ENCODE measurements at regions not wholly inside any gene's neighbourhood (a gene's known extent, or its start where the extent isn't known, plus 50 kb on each side); places are given as distances from the start of the nearest gene placed in this dataset.

DNA sequence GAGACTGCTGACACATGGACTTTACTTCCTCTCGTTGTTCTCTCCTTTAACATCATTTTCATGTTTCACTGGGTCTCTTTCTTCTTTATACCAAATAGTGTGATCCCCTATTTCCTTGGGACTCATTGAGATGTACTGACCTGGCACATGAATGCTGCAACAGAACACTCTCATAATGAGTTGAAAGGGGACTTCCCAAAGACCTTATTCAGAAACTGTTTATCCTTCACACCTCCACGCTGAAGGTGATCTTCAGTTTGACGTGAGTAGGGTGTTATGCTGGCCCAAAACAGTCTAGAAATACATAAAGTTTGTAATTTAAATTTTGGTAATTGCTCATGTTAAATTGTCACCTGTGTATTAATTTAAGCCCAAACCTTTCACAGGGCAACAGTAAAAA is 1096.8 kb upstream of the GYPC start:
- no peaks in the 10 kb centered on the region for H3K36me3 ChIP-seq (ENCODE audit: insufficient read depth, low read length)
- no peaks in the 10 kb centered on the region for H3K4me1 ChIP-seq (ENCODE audit: insufficient read depth, low read length, poor library complexity, severe bottlenecking)
- no peaks in the 10 kb centered on the region for H3K27me3 ChIP-seq (ENCODE audit: insufficient read depth, low read length, poor library complexity, severe bottlenecking)
- H3K79me2 ChIP-seq (ENCODE audit: insufficient read depth, low read length): no peaks in the 10 kb centered on the region
- no peak overlapping the region for H3K9ac ChIP-seq (ENCODE audit: low read depth, low read length, poor library complexity, severe bottlenecking)
- no peaks in the 10 kb centered on the region for H3F3A ChIP-seq (ENCODE audit: low read depth)
- H3K9me2 ChIP-seq (replicated peaks; ENCODE audit: low read depth, low read length): no peaks in the 10 kb centered on the region
- H4K20me1 ChIP-seq (ENCODE audit: insufficient read depth, low read length, poor library complexity, severe bottlenecking): no peaks in the 10 kb centered on the region
- no peaks in the 10 kb centered on the region for H3K9me3 ChIP-seq (ENCODE audit: insufficient read depth, low read depth, low read length)
- TF ChIP-seq EZH2phosphoT487 (IDR thresholded peaks at IDR 0.05; ENCODE audit: borderline replicate concordance): no peak
- TF ChIP-seq, protein P1, sequence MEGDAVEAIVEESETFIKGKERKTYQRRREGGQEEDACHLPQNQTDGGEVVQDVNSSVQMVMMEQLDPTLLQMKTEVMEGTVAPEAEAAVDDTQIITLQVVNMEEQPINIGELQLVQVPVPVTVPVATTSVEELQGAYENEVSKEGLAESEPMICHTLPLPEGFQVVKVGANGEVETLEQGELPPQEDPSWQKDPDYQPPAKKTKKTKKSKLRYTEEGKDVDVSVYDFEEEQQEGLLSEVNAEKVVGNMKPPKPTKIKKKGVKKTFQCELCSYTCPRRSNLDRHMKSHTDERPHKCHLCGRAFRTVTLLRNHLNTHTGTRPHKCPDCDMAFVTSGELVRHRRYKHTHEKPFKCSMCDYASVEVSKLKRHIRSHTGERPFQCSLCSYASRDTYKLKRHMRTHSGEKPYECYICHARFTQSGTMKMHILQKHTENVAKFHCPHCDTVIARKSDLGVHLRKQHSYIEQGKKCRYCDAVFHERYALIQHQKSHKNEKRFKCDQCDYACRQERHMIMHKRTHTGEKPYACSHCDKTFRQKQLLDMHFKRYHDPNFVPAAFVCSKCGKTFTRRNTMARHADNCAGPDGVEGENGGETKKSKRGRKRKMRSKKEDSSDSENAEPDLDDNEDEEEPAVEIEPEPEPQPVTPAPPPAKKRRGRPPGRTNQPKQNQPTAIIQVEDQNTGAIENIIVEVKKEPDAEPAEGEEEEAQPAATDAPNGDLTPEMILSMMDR (conservative IDR thresholded peaks at IDR 0.05; ENCODE audit: low read length): no peak
- H2AFZ ChIP-seq (ENCODE audit: low read length): no peak overlapping the region
- H3K4me3 ChIP-seq (ENCODE audit: low read length, poor library complexity, severe bottlenecking): no peak overlapping the region
- H3K4me2 ChIP-seq (ENCODE audit: low read depth, low read length, poor library complexity, severe bottlenecking): no peak overlapping the region

- H3K9ac ChIP-seq (ENCODE audit: low read depth, low read length, poor library complexity, severe bottlenecking): no peak overlapping the region
- no peaks in the 10 kb centered on the region for H3K9me3 ChIP-seq (ENCODE audit: insufficient read depth, low read depth, low read length)
- H2AFZ ChIP-seq (ENCODE audit: low read length): no peak overlapping the region
- H3K27me3 ChIP-seq (ENCODE audit: insufficient read depth, low read length, poor library complexity, severe bottlenecking): no peaks in the 10 kb centered on the region
- no peaks in the 10 kb centered on the region for H3K36me3 ChIP-seq (ENCODE audit: insufficient read depth, low read length)
- no peaks in the 10 kb centered on the region for H3K79me2 ChIP-seq (ENCODE audit: insufficient read depth, low read length)
- no peaks in the 10 kb centered on the region for H3F3A ChIP-seq (ENCODE audit: low read depth)
- H3K4me3 ChIP-seq (ENCODE audit: low read length, poor library complexity, severe bottlenecking): no peak overlapping the region
- TF ChIP-seq, protein P1 (conservative IDR thresholded peaks at IDR 0.05; ENCODE audit: low read length): no peak
- TF ChIP-seq EZH2phosphoT487 (IDR thresholded peaks at IDR 0.05; ENCODE audit: borderline replicate concordance): no peak
- no peaks in the 10 kb centered on the region for H4K20me1 ChIP-seq (ENCODE audit: insufficient read depth, low read length, poor library complexity, severe bottlenecking)
- no peak overlapping the region for H3K4me2 ChIP-seq (ENCODE audit: low read depth, low read length, poor library complexity, severe bottlenecking)
- no peaks in the 10 kb centered on the region for H3K9me2 ChIP-seq (replicated peaks; ENCODE audit: low read depth, low read length)
- H3K4me1 ChIP-seq (ENCODE audit: insufficient read depth, low read length, poor library complexity, severe bottlenecking): no peaks in the 10 kb centered on the region
Measured at GRCh38 chr2:125560855-125561254, 1095.1 kb upstream of the GYPC start.

GRCh38 chr2:125561302-125561701 is 1094.7 kb upstream of the GYPC start:
- Histone ChIP-seq H4K20me1 (ENCODE audit: insufficient read depth, low read length, poor library complexity, severe bottlenecking) (no peaks in the 10 kb centered on the region), H3K79me2 (ENCODE audit: insufficient read depth, low read length) (no peaks in the 10 kb centered on the region), H3K9me3 (ENCODE audit: insufficient read depth, low read depth, low read length) (no peaks in the 10 kb centered on the region), H2AFZ (ENCODE audit: low read length) (no peak overlapping the region), H3F3A (ENCODE audit: low read depth) (no peaks in the 10 kb centered on the region), H3K27me3 (ENCODE audit: insufficient read depth, low read length, poor library complexity, severe bottlenecking) (no peaks in the 10 kb centered on the region), H3K4me3 (ENCODE audit: low read length, poor library complexity, severe bottlenecking) (no peak overlapping the region), H3K4me2 (ENCODE audit: low read depth, low read length, poor library complexity, severe bottlenecking) (no peak overlapping the region), H3K9ac (ENCODE audit: low read depth, low read length, poor library complexity, severe bottlenecking) (no peak overlapping the region), H3K36me3 (ENCODE audit: insufficient read depth, low read length) (no peaks in the 10 kb centered on the region), H3K4me1 (ENCODE audit: insufficient read depth, low read length, poor library complexity, severe bottlenecking) (no peaks in the 10 kb centered on the region), H3K9me2 (replicated peaks; ENCODE audit: low read depth, low read length) (no peaks in the 10 kb centered on the region)
- TF ChIP-seq, protein P1 (conservative IDR thresholded peaks at IDR 0.05; ENCODE audit: low read length): no peak
- TF ChIP-seq EZH2phosphoT487 (IDR thresholded peaks at IDR 0.05; ENCODE audit: borderline replicate concordance): no peak

Data from Loucy (cell line).